ENCODE measurements at regions not wholly inside any gene's neighbourhood (a gene's known extent, or its start where the extent isn't known, plus 50 kb on each side); places are given as distances from the start of the nearest gene placed in this dataset.

DNA sequence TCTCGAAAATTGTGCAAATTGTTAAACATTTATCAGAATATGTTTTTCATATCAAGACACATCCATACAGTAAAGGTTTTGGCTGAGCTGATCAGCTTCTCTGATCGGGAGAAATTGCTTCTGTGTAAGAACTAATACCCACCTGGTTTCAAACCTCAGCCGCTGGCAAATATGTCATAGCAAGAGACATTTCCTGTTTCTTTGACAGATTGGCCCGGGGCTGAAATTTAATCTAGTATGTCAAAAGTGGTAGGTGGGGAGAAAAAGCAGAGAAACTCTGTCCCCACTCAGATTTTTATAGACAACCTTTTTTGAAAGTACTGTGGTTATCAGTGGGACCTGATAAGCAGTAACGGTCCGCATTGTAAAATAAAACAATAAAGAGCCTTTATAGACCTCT lies 88.8 kb upstream of the SLC24A5 start (continued):
- TF ChIP-seq CBX8 (IDR thresholded peaks at IDR 0.05; ENCODE audit: borderline replicate concordance, low read depth, low read length) (no peak), HDAC2 (IDR thresholded peaks at IDR 0.05; ENCODE audit: borderline replicate concordance in 1 of 2, low read depth in 2 of 2, low read length in 2 of 2) (no peak)
